HG03039 (cell line): ENCODE measurements at regions not wholly inside any gene's neighbourhood (a gene's known extent, or its start where the extent isn't known, plus 50 kb on each side); places are given as distances from the start of the nearest gene placed in this dataset.
"Not testable (repeated sequence)": the region's sequence is repeated elsewhere in the genome, so short reads cannot be mapped to it uniquely, and the experiment has no call there.

Experiments used
- ATAC-seq: cut with Tn5 transposase; IDR thresholded peaks from one replicate; pipeline ENCODE4 v1.9.1; 2021; ENCODE audit warnings: mild to moderate bottlenecking, moderate library complexity; ENCODE audit not compliant: unreplicated experiment

DNA sequence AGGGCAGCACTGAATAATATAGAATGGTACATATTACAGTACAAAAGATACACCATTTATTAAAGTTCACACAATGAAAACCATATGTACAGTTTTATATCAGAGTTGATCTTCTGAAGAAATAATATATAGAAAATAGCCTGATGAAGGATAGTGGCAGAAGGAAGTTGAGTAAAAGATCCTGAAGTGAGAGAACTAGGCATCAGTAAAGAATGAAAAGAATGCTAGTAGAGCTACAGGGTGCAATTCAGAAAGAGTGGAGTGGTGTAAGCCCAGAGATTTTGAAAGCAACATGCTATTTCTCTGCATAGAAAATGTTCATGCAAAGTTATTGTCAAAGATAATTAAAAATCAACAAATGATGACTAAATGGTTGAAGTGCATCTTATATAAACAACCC lies 1552.7 kb upstream of the TENM4 start:
- no peak for ATAC-seq

DNA sequence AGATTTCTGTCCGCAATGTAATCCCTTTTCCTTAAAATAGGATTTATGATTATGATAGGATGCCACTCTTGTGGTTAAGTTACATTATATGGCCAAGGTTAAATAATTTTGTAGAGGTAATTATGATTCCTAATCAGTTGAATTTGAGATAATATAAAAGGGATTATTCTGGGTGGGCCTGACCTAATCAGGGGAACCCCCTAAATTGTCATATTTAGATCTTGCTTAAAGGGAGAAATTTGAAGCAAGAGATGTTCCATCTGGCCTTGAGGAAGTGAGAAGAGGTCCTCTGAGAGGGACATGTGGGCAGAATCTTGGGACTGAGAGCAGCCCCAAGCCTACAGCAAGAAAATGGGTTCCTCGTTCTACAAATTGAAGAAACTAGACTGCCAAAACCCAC lies 1550.1 kb upstream of the TENM4 start:
- no peak for ATAC-seq

DNA sequence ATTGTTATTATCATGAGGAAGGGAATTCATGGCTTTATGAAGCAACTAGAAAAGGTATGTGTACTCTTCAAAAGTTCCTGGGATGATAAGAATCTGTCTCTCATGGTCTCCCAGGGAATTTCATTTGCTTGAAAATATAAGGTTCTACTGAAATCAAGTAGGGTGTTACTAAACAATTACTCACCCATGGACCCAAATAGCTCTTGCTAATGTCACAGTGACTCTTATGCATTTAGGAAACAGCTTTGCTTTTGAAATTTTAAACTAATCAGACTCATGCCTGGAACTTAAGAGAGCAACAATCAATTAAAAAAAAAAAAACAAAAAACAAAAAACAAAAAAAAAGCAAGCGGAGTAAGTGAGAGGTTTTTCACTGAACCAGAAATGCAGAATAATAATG lies 1546.3 kb upstream of the TENM4 start:
- no peak for ATAC-seq

DNA sequence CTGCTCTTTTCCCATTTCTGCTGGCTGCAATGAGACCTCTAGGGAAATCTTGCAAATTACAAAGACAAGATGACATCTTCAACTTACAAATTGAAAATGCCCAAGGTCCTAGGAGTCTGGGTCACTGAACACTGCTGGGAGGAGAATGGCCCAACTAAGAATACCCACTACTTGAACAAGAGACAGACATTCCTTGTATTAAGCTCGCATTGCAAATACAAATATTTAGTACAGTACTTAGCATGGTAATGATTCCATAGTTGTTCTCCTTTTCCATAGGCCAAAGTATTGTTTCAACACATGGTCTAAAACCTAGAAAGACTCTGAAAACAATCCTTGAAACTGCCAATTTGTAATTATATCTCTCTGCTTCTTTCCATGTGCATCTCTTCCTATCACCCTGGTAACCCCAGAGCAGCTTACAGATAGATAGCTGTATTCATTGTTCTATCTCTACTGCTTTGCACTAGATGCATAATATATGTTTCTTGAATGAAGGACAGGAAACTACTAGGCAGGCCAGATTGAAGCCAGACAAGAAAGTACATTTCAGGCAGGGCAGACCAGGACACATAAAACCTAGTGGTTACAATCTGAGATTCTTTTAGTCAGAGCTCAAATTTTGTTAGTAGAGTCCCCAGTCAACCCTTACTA lies 1545.7 kb upstream of the TENM4 start:
- ATAC-seq: no peak

DNA sequence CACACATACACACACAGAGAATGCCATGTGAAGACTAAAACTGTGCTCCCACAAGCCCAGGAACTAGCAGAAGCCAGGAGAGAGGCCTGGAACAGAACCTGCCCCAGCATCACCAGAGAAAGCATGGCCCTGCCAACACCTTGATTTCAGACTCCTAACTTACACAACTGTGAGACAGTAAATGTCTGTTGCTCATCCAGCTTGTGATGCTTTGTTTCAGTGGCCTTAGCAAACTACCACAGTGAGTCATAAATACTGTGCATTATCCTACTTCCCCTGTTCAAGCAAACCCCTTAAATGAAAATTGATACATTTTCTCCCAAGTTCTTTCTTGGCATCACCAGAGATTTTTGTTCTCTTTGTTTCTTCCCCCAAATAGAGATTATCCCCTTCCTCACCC lies 1539.4 kb upstream of the TENM4 start:
- no peak for ATAC-seq

DNA sequence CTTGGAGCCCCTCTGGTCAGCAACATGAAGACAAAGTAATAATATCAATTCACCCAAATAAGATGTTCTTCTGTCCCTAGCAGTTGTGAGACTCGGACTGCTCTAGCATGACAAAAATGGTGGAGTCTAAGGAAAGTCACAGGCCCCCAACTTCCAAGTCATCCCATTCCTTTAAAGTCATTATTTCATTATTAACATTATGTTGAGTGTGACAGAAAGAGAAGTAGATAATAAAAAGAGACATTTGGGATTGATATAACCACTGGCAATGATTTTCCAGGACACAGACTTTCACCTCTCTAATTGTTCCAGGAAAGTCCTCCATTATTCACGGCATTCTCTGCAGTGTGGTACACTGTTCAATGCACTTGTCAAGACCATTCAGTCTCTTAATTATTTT lies 1533.0 kb upstream of the TENM4 start:
- no peak for ATAC-seq

DNA sequence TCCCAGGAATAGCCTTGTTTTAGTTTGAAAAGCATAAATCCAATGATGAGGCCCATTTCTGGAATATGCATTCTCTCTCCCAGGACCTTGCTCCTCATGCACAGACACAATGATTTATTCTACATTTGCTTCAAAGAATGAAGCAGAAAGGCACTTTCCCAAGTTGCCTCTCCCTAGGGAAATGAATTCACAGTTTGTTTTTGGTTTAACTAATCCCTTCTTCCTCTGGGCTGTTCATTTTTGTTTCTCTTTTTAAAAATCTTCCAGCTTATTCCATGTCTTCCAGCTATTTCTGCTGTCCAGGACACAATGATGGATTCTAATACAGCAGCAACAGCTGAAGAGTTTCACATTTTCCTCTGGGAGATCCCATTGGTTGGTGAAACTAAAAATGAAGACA lies 1529.2 kb upstream of the TENM4 start:
- ATAC-seq: no peak

DNA sequence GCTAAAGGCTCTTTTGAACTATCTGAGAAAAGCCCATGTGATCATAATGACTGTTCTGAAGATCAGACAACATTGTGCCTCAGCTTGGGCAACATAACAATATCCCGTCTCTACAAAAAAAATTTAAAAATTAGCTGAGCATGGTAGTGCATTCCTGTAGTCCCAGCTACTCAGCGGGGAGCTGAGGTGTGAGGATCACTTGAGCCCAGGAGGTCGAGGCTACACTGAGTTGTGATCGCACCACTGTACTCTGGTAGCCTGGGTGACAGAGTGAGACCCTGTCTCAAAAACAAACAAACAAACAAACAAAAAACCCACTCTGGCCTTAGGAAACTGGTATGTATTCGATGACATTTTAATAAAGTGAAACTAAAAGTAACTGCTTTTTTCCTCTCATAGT lies 1526.8 kb upstream of the TENM4 start:
- ATAC-seq: no peak

DNA sequence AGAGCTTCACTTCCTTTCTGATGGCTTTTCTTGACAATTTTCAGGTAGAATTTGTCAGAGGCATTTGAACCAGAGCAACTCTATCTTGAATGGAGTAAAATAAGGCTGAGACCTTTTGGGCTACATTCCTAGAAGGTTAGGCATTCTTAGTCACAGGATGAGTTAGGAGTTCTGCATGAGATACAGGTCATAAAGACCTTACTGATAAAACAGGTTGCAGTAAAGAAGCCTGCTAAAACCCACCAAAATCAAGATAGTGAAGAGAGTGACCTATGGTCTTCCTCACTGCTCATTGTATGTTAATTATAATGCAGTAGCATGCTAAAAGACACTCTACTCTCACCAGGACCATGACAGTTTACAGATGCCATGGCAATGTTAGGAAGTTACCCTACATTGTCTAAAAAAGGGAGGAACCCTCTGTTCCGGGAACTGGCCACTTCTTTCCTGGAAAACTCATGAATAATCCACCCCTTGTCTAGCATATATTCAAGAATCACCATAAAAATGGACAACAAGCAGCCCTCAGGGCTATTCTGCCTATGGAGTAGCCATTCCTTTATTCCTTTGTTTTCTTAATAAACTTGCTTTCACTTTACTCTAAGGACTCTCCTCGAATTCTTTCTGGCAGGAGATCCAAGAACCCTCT lies 1519.7 kb upstream of the TENM4 start:
- ATAC-seq: no peak

DNA sequence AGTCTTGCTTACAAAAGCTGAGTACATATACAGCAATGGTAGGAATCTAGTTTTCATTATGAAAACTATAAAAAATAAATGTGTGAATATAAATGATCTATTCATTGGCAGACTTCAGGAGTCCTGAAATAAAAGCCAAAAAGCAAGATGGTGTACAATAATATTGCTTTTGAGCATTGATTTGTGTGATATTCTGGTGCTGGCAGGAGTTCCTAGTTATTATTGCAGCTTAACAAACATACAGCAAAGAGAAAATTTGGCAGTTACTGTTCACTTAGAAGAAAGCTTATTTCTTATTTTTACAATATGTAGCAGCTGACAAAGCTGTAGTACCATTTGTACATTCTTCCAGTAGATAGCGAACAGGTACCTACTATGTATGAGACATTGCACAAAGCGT lies 1518.9 kb upstream of the TENM4 start:
- no peak for ATAC-seq

DNA sequence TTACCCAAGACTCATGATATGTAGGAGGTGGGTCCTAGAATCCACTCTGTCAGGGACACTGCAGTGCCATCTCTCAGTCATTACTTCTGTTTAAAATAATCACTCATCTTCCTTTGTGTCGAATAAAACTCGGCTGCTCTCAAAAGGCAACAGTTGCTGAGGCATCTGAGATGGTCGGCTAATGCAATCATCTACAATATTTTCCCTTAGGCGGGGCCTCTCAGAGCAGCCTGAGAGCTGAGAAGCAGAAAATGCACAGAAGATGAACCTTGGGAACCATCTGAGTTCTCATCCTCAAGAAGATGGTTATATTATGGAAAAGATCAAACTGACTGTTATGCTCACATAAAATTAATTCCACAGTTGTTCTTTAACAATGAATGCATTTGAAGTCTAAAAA lies 1518.2 kb upstream of the TENM4 start:
- no peak for ATAC-seq

DNA sequence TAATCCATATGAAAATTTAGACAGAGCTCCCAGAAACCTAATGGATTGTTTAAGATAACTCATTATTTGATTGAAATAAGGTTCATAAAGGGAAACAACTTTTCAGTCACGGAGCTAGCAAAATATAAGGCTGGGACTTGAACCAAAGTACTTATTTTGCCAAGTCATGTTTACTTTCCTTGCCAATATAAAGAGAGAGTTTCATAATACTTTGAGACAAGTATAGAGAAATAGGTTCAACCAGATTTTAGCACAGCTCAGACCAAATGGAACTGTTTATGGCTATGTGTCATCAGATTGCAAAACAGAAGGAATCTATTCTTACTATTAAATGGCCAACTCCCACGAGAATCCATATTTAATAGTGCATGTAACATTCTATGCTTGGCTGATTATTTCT lies 1517.5 kb upstream of the TENM4 start:
- ATAC-seq: no peak

DNA sequence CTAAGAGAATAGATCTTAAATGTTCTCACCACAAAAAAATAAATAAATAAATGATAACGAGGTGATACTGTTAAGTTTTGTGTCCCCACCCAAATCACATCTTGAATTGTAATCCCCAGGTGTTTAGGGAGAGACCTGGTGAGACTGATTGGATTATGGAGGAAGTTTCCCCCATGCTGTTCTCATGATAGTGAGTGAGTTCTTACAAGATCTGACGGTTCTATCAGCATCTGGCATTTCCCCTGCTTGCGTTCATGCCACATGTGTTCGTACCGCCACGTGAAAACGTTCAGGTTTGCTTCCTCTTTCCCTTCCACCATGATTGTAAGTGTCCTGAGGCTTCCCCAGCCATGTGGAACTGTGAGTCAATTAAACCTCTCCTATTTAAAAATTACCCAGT lies 1514.8 kb upstream of the TENM4 start:
- no peak for ATAC-seq

DNA sequence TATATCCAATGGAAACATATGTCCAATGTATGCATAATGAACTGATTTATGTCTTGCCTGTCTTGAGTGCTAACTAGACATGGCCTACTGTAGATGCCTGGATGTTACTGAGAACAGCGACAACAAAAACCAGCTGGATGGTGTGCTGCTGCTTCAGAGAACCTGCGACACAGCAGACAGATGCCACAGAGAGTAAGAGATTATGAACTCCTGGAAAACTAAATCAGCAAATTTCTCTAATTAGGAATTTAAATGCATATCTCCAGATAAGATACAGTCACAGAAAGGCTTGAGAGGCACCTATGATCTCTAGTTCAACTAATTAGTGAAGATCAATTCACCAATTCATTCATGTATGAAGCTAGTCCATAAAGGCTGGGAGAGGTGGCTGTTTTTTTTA lies 1508.0 kb upstream of the TENM4 start:
- ATAC-seq: no peak

DNA sequence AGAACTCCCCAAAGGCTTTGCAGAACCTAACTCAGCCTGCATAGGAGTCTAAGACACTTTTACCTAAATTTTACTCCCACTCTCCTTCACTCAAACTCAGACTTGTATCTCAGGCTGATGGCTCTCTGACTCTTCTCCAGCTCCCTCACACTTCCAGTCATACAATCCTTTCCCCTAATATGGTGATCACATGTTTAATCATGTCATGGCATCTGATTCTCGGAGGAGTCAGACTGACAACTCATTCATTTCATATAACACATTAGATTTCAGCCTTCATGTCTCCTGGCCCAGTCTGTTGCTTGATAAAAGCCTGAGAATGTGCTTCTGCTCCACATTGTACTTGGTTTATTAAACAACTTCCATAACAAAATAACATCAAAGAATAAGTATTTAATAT lies 1503.9 kb upstream of the TENM4 start:
- ATAC-seq: no peak

DNA sequence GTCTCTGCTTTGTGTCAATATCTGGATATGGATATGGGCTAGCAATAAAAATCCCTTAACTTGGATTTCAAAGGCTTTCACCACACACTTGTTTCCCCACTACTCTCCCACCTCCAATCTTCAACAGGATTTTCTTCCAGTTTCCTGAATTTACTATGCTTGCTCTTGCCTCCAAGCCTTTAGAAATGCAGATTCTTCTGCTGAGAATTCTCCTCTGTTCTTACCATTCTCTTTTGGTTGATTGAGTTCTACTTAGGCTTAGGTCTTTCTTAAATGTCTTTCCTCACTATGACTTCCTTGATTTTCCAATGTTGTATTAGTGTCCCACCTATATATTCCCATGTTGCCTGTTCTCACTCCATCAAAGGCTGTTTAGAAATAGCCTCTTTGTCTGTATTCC lies 1502.4 kb upstream of the TENM4 start:
- no peak for ATAC-seq

DNA sequence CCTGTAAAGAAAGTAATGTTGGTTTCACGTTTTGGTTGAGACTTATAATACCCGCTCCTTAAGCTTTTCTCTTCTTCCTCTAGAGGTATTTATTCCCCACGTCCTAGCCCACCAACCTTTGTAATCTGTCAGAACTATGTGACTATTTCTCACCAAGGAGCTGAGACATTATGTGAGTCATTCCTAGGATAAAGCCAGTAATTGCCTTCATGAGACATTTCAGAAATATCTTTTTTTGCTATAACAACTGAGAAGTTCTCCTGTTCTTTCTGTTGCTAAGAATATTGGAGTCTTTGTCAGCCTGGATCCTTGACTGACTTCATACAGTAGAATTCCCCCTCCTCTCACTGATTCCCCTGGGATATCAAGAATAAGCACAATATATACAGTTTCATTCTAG lies 1497.0 kb upstream of the TENM4 start:
- ATAC-seq: no peak

DNA sequence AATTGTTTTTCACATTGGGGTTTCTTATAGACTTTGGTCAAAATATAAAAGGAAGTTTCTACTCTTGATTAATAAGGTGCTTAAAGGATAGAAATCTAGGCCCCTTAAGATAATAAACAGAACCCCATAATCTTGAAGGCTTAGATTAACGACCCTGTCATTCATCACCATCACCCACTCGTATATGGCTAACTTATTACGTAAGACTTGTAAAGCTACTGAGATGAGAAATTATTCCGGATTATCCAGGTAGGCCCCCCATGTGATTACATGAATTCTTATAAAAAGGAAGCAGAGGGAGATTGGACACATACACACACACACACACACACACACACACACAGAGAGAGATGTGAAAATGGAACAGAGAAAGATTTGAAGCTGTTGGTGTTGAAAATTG lies 1489.2 kb upstream of the TENM4 start:
- ATAC-seq: no peak

DNA sequence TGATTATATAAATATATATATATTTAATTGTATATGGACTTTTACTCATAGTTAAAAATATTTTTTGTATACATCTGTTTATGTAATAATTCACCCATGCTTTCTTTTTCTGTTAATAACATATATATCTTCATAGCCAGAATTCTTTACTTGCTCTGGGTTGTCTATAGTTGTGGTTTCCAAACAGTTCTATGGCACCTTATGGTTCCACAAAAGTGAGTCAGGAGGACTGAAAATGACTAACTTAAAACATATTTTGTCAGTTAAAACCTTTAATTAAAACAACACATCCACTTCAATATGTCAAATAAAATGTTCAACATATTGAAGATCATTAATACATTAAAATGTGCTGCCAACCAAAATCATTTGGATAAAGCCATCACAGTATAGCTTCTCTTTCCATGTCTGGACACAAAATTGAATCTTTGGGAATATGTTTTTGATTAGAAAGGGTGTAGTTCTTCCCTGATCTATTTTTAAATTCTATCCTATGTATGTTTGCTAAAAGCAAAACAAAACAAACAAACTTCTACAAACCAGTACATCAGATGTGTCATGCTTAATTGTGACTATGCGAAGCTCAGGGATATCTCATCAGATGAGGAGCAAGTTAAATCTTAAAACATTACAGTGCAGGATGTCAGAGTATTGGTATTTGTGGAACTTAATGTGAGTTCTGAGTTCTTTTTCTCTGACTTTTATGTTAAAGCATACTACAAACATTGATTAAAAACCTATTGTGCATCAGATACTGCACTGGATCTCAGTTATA lies 1488.4 kb upstream of the TENM4 start:
- ATAC-seq: no peak

DNA sequence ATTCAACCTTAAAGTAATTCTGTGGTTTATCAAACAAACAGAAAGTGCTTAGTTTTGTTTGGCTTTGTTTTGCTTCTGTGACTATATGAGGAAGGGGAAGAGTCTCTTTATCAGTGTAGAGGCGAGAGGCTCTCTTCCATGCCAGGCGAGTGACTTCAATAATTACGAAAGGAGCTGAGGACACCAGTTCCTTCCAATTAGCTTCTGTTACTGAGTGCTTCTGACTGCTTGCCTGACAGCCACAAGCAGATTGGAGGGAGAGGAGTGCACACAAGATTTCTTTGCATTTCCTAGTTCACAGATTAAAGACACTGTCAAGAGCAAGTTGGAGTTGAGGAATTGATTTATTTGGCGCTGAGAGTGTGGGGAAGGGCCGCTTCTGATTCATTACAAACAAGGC lies 1484.5 kb upstream of the TENM4 start:
- ATAC-seq: no peak

DNA sequence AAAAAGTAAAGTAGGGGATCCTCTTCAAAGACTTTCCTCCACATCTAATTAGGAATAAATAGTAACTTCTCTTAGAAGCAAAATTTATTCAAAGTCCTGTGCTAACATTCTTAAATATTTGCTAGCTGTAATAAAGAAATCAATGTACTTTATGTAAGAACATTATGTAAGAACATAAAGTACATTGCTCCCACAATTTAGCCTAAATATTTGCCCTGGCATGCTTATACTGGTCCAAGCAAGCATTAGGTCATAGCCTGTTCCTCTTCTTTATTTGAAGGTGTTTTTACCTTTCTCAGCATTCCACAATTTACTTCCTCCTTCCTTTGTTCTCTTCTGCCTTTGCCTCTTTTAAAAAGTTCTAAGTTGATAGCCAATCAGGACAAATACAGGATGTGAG lies 1480.5 kb upstream of the TENM4 start:
- not testable (repeated sequence) for ATAC-seq

DNA sequence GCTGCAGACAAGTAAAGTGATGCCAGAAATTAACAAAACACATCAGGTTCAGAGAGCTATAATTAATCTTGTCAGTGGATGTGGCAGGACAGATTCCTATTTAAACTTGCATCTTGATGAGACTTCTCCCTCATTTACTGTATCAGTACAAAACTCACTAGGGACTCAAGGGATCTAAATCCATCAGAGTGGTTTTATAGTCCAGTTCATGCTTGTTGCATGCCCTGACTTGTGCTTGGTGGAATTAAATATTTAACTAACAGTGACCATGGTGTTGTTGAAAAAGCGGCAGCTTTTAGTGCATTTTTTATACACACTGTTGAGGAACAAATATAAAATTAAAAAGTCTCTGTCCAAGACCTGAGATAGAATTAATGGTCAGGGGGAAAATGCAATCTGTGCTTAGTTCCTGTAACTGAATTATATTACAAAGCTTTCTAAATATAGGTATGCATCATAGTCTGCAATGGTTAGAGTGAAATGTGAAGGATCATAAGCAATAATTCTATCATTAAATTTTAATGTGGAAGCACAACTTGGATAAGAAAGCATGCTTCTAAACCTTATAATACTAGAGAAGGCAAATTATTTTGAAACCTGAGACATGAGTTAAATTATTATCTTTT lies 1475.5 kb upstream of the TENM4 start:
- no peak for ATAC-seq
